SK-N-SH (cell line): ENCODE measurements at regions not wholly inside any gene's neighbourhood (a gene's known extent, or its start where the extent isn't known, plus 50 kb on each side); places are given as distances from the start of the nearest gene placed in this dataset.

Experiments
- CTCF ChIA-PET: fragments of 300-600, 350-600 bp; formaldehyde crosslinking; extraction: SDS; loops from one replicate; lab custom pipeline; 2021; lab: Yijun Ruan, JAX
- POLR2A ChIA-PET: fragments of 350-600 bp; sonication (Branson Sonifier 250); formaldehyde crosslinking; extraction: SDS; loops from one replicate; lab custom pipeline; 2020; ENCODE audit warnings: antibody characterized with exemption, inconsistent platforms; lab: Yijun Ruan, JAX
- DNase-seq: peaks from one replicate; pipeline ENCODE4 v3.0.0; 2012
- H2AFZ ChIP-seq: fragments of 200-600 bp; sonication (generic); 2 replicates; pipeline ENCODE4 v1.8.1; 2016; ENCODE audit warnings: antibody characterized with exemption, mild to moderate bottlenecking, low read depth
- H3F3A ChIP-seq: fragments of 200-600 bp; sonication (generic); replicated peaks from 2 replicates; pipeline ENCODE3; 2016; ENCODE audit warnings: antibody characterized with exemption, mild to moderate bottlenecking; ENCODE audit not compliant: insufficient read depth
- H3K27ac ChIP-seq, 2 experiments: fragments of 200-500 bp in 1 of 2; fragments of 200-600 bp in 1 of 2; sonication (Bioruptor generic) in 1 of 2; sonication (generic), shearing (Covaris generic) in 1 of 2; 2 replicates each; pipeline versions ENCODE4 v1.5.1 to v1.6.1; 2014 to 2016; ENCODE audit warnings: low read depth in 2 of 2, inconsistent platforms in 1 of 2, low read length in 1 of 2, mild to moderate bottlenecking in 1 of 2, mixed read lengths in 1 of 2
- H3K27me3 ChIP-seq: fragments of 200-600 bp; sonication (generic), shearing (Covaris generic); 2 replicates; pipeline ENCODE4 v1.6.1; 2016; ENCODE audit warnings: mixed run types; ENCODE audit not compliant: insufficient read depth
- H3K36me3 ChIP-seq, 2 experiments: fragments of 200-500 bp in 1 of 2; fragments of 200-600 bp in 1 of 2; sonication (Bioruptor generic) in 1 of 2; sonication (generic) in 1 of 2; replicated peaks in 1 of 2; 2 replicates each; pipeline versions ENCODE3 to v1.5.1; 2014 to 2016; ENCODE audit warnings: low read length in 1 of 2, mild to moderate bottlenecking in 1 of 2; ENCODE audit not compliant: insufficient read depth in 2 of 2, control insufficient read depth in 1 of 2
- H3K4me1 ChIP-seq, 2 experiments: fragments of 200-500 bp in 1 of 2; fragments of 200-600 bp in 1 of 2; sonication (Bioruptor generic) in 1 of 2; sonication (generic), shearing (Covaris generic) in 1 of 2; 2 replicates each; pipeline versions ENCODE4 v1.5.1 to v1.6.1; 2014 to 2016; ENCODE audit warnings: low read depth in 1 of 2, low read length in 1 of 2, mixed run types in 1 of 2; ENCODE audit not compliant: insufficient read depth in 2 of 2, control insufficient read depth in 1 of 2
- H3K4me2 ChIP-seq: fragments of 200-600 bp; sonication (generic), shearing (Covaris generic); 2 replicates; pipeline ENCODE4 v1.6.1; 2017; ENCODE audit warnings: mixed run types
- H3K4me3 ChIP-seq, 2 experiments: fragments of 200-500 bp in 1 of 2; fragments of 200-600 bp in 1 of 2; sonication (Bioruptor generic) in 1 of 2; sonication (generic), shearing (Covaris generic) in 1 of 2; 2 replicates each; pipeline versions ENCODE4 v1.5.1 to v1.8.1; 2014 to 2016; ENCODE audit warnings: low read depth in 2 of 2, inconsistent platforms in 1 of 2, low read length in 1 of 2, mild to moderate bottlenecking in 1 of 2, mixed read lengths in 1 of 2, moderate library complexity in 1 of 2
- H3K79me2 ChIP-seq: fragments of 200-600 bp; sonication (generic); 2 replicates; pipeline ENCODE4 v1.8.1; 2017; ENCODE audit warnings: mild to moderate bottlenecking; ENCODE audit not compliant: insufficient read depth
- H3K9ac ChIP-seq: fragments of 200-600 bp; sonication (generic); 2 replicates; pipeline ENCODE4 v1.6.1; 2017; ENCODE audit warnings: mixed run types
- H3K9me2 ChIP-seq: fragments of 200-600 bp; sonication (generic); 2 replicates; pipeline ENCODE4 v1.6.1; 2017; ENCODE audit warnings: mixed run types
- H3K9me3 ChIP-seq: fragments of 200-600 bp; sonication (generic); 2 replicates; pipeline ENCODE4 v1.6.1; 2017; ENCODE audit warnings: mixed run types, mild to moderate bottlenecking, moderate library complexity
- H4K20me1 ChIP-seq: fragments of 200-600 bp; sonication (generic); 2 replicates; pipeline ENCODE4 v1.6.1; 2017; ENCODE audit warnings: mild to moderate bottlenecking, mixed run types; ENCODE audit not compliant: insufficient read depth
- FOXJ3 ChIP-seq: sonication (generic); formaldehyde crosslinking; IDR thresholded peaks from 2 replicates; pipeline ENCODE4 v1.5.1; 2020; ENCODE audit warnings: mild to moderate bottlenecking, missing genetic modification reagents
- FOXM1 ChIP-seq: IDR thresholded peaks from 2 replicates; pipeline ENCODE4 v1.4.0; 2012; ENCODE audit warnings: low read depth, mild to moderate bottlenecking
- JUND ChIP-seq: IDR thresholded peaks from 2 replicates; pipeline ENCODE4 v1.4.0; 2012
- MXI1 ChIP-seq: IDR thresholded peaks from 2 replicates; pipeline ENCODE4 v1.6.1; 2012; ENCODE audit warnings: mild to moderate bottlenecking, low read depth, low read length, improper control_type of control experiment
- NRF1 ChIP-seq: IDR thresholded peaks from 2 replicates; pipeline ENCODE4 v1.6.1; 2012; ENCODE audit warnings: low read depth, mild to moderate bottlenecking, low read length
- POLR2AphosphoS5 ChIP-seq: IDR thresholded peaks from 2 replicates; pipeline ENCODE4 v1.6.1; 2012; ENCODE audit warnings: low read depth, low read length
- RAD21 ChIP-seq: IDR thresholded peaks from 2 replicates; pipeline ENCODE4 v1.6.1; 2012; ENCODE audit warnings: mild to moderate bottlenecking, low read length
- RCOR1 ChIP-seq: fragments of 150-350 bp; IDR thresholded peaks from 2 replicates; pipeline ENCODE4 v1.6.1; 2017; ENCODE audit warnings: antibody characterized with exemption, low read length
- SMC3 ChIP-seq: IDR thresholded peaks from 2 replicates; pipeline ENCODE4 v1.6.1; 2012; ENCODE audit warnings: low read depth, low read length, improper control_type of control experiment
- TCF12 ChIP-seq: IDR thresholded peaks from 2 replicates; pipeline ENCODE4 v1.4.0; 2012
- TEAD4 ChIP-seq: IDR thresholded peaks from 2 replicates; pipeline ENCODE4 v1.4.0; 2012; ENCODE audit warnings: mild to moderate bottlenecking, borderline replicate concordance; ENCODE audit not compliant: insufficient read depth
- WGBS: methylation state at CpG from one replicate; pipeline ENCODE4 v1.1.6; 2017; ENCODE audit warnings: low lambda C conversion rate; 5-methylcytosine and 5-hydroxymethylcytosine counted together
- TF ChIP-seq, protein P1 (sequence below): fragments of 150-350 bp; IDR thresholded peaks from 2 replicates; pipeline ENCODE4 v1.6.1; 2017; ENCODE audit warnings: antibody characterized with exemption, low read length, low read depth, borderline replicate concordance
- TF ChIP-seq, protein P2 (sequence below): IDR thresholded peaks from 2 replicates; pipeline ENCODE4 v1.4.0; 2012; ENCODE audit warnings: low read depth, borderline replicate concordance

DNA sequence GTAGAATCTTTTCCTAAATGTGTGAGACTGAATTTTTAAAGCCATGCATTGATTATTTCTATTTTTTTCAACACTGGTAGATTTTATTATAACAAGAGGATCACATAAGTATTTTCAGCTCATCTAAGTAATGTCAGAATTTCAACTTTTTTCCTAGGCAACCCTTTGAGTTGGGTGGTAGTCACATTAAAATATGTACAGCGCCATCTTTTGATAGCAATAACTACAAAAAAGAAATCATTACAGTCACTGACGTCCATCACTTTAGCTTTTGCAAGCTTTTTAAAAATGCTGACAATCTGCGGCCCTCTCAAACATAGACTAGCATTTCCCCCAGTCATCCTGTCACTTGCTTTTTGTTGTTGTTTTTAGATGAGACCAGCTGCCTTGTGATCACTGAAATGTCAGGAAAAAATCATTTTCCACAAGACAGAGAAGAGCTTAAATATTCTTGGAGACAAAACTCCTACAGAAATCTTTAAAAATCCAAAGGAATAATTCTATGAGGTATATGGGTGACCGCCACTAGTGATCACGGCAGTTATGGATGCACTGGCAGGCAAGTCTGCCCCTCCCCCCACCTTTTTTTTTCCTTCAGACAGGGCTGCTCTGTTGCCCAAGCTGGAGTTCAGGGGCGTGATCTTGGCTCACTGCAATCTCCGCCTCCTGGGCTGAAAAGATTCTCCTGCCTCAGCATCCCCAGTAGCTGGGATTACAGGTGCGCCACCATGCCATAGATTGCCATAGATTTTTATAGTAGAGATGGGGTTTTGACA is 384.0 kb upstream of the KCNMB2 start:
- H3K9ac ChIP-seq, result no peak overlapping the region
- H4K20me1 ChIP-seq, result no peaks in the 10 kb centered on the region
- no peaks in the 10 kb centered on the region for H3K79me2 ChIP-seq
- CTCF ChIA-PET, result interaction anchor here (0.8 to 1.6 kb wide), 6 partner anchors 67 to 1280 kb away, joined by 3 to 4 read pairs (median 4); no protein-coding TSS in a partner anchor
- TF ChIP-seq FOXJ3 (no peak), MXI1 (no peak), NRF1 (no peak), RCOR1 (no peak), RAD21 (peak; percentile 59), JUND (no peak), FOXM1 (no peak), SMC3 (peak; percentile 35; the same call in 1 of the 2 replicates), TCF12 (no peak)
- TF ChIP-seq, all 33 proteins: peak for 2
- H3K27ac ChIP-seq, result peak overlapping the region in 1 of 2 experiments; percentile 40; a peak in 1 of 4 replicates
- no peaks in the 10 kb centered on the region; a peak in 1 of 4 replicates for H3K4me1 ChIP-seq
- 92% methylated on average over 8 of the region's 8 CpGs for WGBS
- H3K27me3 ChIP-seq, result no peaks in the 10 kb centered on the region
- no peaks in the 10 kb centered on the region for H3F3A ChIP-seq
- H2AFZ ChIP-seq, result no peak overlapping the region
- H3K9me2 ChIP-seq, result no peaks in the 10 kb centered on the region
- H3K4me2 ChIP-seq, result no peak overlapping the region
- POLR2A ChIA-PET, result no interaction called here
- no peaks in the 10 kb centered on the region for H3K36me3 ChIP-seq
- H3K4me3 ChIP-seq, result no peak overlapping the region
- DNase-seq, result no peak
- no peaks in the 10 kb centered on the region for H3K9me3 ChIP-seq

DNA sequence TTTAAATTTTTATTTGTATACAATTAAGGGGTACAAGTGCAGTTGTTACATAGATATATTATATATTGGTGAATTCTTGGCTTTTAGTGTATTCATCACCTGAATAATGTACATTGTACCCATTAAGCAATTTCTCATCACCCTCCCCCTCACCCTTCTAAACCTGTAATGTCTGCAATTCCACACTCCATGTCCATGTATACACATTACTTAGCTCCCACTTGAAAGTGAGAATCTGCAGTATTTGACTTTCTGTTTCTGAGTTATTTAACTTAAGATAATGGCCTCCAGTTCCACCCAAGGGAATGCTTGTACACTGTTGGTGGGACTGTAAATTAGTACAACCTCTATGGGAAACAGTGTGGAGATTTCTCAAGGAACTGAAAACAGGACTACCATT is 383.2 kb upstream of the KCNMB2 start:
- TF ChIP-seq, protein P1, sequence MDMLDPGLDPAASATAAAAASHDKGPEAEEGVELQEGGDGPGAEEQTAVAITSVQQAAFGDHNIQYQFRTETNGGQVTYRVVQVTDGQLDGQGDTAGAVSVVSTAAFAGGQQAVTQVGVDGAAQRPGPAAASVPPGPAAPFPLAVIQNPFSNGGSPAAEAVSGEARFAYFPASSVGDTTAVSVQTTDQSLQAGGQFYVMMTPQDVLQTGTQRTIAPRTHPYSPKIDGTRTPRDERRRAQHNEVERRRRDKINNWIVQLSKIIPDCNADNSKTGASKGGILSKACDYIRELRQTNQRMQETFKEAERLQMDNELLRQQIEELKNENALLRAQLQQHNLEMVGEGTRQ, result no peak
- TF ChIP-seq, protein P2, sequence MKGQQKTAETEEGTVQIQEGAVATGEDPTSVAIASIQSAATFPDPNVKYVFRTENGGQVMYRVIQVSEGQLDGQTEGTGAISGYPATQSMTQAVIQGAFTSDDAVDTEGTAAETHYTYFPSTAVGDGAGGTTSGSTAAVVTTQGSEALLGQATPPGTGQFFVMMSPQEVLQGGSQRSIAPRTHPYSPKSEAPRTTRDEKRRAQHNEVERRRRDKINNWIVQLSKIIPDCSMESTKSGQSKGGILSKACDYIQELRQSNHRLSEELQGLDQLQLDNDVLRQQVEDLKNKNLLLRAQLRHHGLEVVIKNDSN, result no peak
- TF ChIP-seq POLR2AphosphoS5, result no peak
- TF ChIP-seq TEAD4, result no peak
- CTCF ChIA-PET, result interaction anchor here (1.6 kb wide), 1 partner anchor 90 kb away, joined by 3 read pairs; no protein-coding TSS in a partner anchor
- POLR2A ChIA-PET, result no interaction called here

More for the DNA sequence above, 383.2 kb upstream of the KCNMB2 start:
- no peaks in the 10 kb centered on the region; a peak in 1 of 4 replicates for H3K4me1 ChIP-seq
- H2AFZ ChIP-seq, result no peak overlapping the region
- no peaks in the 10 kb centered on the region for H3F3A ChIP-seq
- no peak overlapping the region for H3K4me3 ChIP-seq
- no peak overlapping the region for H3K4me2 ChIP-seq
- no peaks in the 10 kb centered on the region for H3K9me2 ChIP-seq
- no peaks in the 10 kb centered on the region for H3K79me2 ChIP-seq
- H4K20me1 ChIP-seq, result no peaks in the 10 kb centered on the region
- H3K27me3 ChIP-seq, result no peaks in the 10 kb centered on the region
- no peak overlapping the region for H3K27ac ChIP-seq
- no peak for DNase-seq
- H3K9ac ChIP-seq, result no peak overlapping the region
- no peaks in the 10 kb centered on the region for H3K9me3 ChIP-seq
- H3K36me3 ChIP-seq, result no peaks in the 10 kb centered on the region
